ENCODE measurements at regions not wholly inside any gene's neighbourhood (a gene's known extent, or its start where the extent isn't known, plus 50 kb on each side); places are given as distances from the start of the nearest gene placed in this dataset.
"Not testable (repeated sequence)": the region's sequence is repeated elsewhere in the genome, so short reads cannot be mapped to it uniquely, and the experiment has no call there.

DNA sequence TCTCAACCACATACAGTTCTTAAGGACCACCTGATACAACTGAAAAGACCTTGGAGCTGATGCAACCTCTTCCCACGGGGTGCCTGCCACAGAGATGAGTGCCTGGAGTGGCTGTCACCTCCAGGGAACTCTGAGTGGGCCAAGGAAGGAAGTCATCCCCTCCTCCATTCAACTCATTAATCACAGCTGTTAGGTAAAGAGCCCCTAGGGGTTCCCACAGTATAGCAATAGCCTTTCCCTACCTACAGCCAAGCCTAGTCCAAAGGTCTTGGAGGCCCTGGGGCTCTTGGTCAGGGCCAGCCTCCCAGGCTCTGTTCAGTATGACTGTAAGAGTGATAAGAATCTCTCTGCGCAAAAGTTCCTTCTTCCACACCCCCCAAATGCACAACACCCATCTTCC lies 70.4 kb upstream of the NFE2L3 start:
- no peak overlapping the region for H3K4me3 ChIP-seq (replicated peaks; ENCODE audit: low read depth, low read length)
- DNase-seq (ENCODE audit: extremely low read depth, insufficient read length), result no peak
- TF ChIP-seq, protein P1, sequence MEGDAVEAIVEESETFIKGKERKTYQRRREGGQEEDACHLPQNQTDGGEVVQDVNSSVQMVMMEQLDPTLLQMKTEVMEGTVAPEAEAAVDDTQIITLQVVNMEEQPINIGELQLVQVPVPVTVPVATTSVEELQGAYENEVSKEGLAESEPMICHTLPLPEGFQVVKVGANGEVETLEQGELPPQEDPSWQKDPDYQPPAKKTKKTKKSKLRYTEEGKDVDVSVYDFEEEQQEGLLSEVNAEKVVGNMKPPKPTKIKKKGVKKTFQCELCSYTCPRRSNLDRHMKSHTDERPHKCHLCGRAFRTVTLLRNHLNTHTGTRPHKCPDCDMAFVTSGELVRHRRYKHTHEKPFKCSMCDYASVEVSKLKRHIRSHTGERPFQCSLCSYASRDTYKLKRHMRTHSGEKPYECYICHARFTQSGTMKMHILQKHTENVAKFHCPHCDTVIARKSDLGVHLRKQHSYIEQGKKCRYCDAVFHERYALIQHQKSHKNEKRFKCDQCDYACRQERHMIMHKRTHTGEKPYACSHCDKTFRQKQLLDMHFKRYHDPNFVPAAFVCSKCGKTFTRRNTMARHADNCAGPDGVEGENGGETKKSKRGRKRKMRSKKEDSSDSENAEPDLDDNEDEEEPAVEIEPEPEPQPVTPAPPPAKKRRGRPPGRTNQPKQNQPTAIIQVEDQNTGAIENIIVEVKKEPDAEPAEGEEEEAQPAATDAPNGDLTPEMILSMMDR (IDR thresholded peaks at IDR 0.05; ENCODE audit: insufficient read depth, low read length, poor library complexity, severe bottlenecking), result no peak

DNA sequence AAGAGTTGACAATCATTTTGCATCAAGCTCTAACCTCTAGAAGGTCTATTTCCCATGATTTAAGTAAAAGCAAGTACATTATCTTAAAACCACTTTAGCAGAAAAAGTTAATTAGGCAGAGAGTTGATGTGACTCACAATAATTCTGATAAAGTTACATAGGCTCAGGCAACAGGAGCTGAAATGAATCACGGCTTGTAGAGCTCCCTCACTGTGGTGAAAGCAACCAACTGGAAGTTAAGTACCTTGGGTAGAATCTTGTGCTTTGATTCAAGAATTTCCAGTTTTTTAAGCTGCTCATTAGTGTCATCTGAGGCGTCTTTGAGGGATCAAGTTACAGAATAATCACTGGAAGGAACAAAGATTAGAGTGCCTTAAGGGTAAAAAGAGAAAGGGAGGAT lies 68.9 kb upstream of the NFE2L3 start:
- no peaks in the 10 kb centered on the region for H3K36me3 ChIP-seq (ENCODE audit: control insufficient read depth, insufficient read depth, low read length)
- TF ChIP-seq, protein P1 (IDR thresholded peaks at IDR 0.05; ENCODE audit: insufficient read depth, low read length, poor library complexity, severe bottlenecking), result no peak
- DNase-seq (ENCODE audit: extremely low read depth, insufficient read length), result no peak
- no peak overlapping the region for H3K4me3 ChIP-seq (replicated peaks; ENCODE audit: low read depth, low read length)
- no peaks in the 10 kb centered on the region; the same call in 1 of the 2 replicates for H3K27me3 ChIP-seq (replicated peaks; ENCODE audit: control insufficient read depth, insufficient read depth, low read length)

More for the DNA sequence above, 70.4 kb upstream of the NFE2L3 start:
- H3K36me3 ChIP-seq (ENCODE audit: control insufficient read depth, insufficient read depth, low read length), result no peaks in the 10 kb centered on the region
- no peaks in the 10 kb centered on the region; the same call in 1 of the 2 replicates for H3K27me3 ChIP-seq (replicated peaks; ENCODE audit: control insufficient read depth, insufficient read depth, low read length)

DNA sequence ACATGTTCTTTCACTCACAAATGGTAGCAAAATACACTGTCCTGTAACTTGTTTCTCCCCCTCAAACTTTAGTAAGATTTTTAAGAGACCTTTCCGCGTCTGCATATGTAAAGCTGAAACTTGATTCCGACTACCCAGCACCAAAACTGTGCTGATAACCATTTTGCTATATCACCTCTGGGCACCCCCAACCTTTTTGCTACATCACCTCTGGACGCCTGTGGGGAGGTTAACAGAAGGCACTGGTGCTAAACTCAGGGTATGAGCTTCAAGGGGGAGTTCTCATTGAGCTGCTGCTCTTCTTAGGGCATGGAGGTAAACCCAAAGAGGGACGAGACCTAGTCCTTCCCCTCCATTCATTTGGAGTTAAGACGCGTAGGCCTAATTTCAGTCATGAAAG lies 67.6 kb upstream of the NFE2L3 start:
- no peak for DNase-seq (ENCODE audit: extremely low read depth, insufficient read length)
- H3K27me3 ChIP-seq (replicated peaks; ENCODE audit: control insufficient read depth, insufficient read depth, low read length), result no peaks in the 10 kb centered on the region; the same call in 1 of the 2 replicates
- H3K4me3 ChIP-seq (replicated peaks; ENCODE audit: low read depth, low read length), result no peak overlapping the region
- H3K36me3 ChIP-seq (ENCODE audit: control insufficient read depth, insufficient read depth, low read length), result no peaks in the 10 kb centered on the region
- TF ChIP-seq, protein P1 (IDR thresholded peaks at IDR 0.05; ENCODE audit: insufficient read depth, low read length, poor library complexity, severe bottlenecking), result no peak

DNA sequence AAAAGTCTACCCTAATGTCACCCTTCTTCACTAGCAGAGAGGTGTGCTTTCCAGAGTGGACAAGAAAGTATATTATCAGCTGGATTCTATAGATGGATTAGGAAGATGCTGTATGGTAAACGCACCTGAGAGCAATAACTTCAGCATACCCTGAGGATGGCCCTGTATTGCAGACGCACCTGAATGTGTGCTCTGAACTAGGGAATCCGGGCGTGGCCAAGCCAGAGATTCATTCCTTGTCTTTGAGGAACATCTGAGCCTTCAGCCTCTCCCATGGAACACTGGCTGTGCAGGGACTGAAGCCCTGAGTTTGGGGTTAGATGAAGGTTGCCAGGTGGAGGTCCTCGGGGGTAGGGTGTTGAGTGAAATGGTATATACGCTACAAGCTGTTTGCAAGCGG lies 66.2 kb upstream of the NFE2L3 start:
- Histone ChIP-seq H3K4me3 (replicated peaks; ENCODE audit: low read depth, low read length) (no peak overlapping the region), H3K36me3 (ENCODE audit: control insufficient read depth, insufficient read depth, low read length) (no peaks in the 10 kb centered on the region), H3K27me3 (replicated peaks; ENCODE audit: control insufficient read depth, insufficient read depth, low read length) (no peaks in the 10 kb centered on the region)
- DNase-seq (ENCODE audit: extremely low read depth, insufficient read length), result no peak
- TF ChIP-seq, protein P1 (IDR thresholded peaks at IDR 0.05; ENCODE audit: insufficient read depth, low read length, poor library complexity, severe bottlenecking), result no peak

DNA sequence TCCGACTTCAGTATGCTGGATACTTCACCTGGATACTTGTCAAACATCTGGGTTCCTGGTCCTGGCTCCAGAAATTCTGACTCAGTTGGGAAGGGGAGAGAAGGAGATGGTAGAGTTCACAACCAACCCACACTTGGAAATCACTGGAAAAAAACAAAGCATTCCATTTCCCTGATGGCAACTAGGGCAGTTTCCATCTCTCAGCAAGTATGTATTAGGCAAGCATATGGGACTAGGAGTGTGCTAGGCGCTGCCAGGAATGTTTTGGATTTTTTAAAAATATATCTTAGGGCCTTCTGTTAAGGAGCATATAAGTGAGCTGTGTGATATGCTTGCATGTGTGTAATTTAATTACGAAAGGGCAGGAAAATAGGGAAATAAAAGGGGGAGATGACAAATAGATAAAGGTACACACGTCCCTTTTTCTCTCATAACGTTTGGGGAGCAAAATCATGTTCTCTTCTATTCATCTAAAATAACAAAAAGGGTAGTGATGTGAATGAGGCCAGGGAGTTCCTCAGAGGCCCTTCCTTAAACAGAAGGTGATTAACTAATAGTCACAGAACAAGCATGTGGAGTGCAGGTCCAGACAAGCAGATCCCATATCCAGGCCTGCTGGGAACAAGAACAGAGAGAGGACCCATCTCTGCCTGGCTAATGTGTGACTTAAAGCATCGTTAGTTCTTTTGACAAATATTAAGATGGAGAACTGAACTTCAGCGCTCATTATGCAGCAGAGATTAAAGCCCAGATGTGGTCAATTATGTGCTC lies 64.5 kb upstream of the NFE2L3 start:
- Histone ChIP-seq H3K4me3 (replicated peaks; ENCODE audit: low read depth, low read length) (no peak overlapping the region), H3K27me3 (replicated peaks; ENCODE audit: control insufficient read depth, insufficient read depth, low read length) (no peaks in the 10 kb centered on the region), H3K36me3 (ENCODE audit: control insufficient read depth, insufficient read depth, low read length) (no peaks in the 10 kb centered on the region)
- DNase-seq (ENCODE audit: extremely low read depth, insufficient read length), result no peak
- TF ChIP-seq, protein P1 (IDR thresholded peaks at IDR 0.05; ENCODE audit: insufficient read depth, low read length, poor library complexity, severe bottlenecking), result no peak

DNA sequence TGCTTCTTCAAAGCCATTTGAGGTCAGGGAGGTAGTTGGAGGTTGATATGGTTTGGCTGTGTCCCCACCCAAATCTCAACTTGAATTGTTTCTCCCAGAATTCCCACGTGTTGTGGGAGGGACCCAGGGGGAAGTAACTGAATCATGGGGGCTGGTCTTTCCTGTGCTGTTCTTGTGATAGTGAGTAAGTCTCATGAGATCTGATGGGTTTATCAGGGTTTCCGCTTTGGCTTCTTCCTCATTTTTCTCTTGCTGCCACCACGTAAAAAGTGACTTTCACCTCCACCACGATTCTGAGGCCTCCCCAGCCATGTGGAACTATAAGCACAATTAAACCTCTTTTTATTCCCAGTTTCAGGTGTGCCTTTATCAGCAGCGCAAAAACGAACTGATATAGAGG lies 62.5 kb upstream of the NFE2L3 start:
- DNase-seq (ENCODE audit: extremely low read depth, insufficient read length); H3K27me3 ChIP-seq (replicated peaks; ENCODE audit: control insufficient read depth, insufficient read depth, low read length); H3K4me3 ChIP-seq (replicated peaks; ENCODE audit: low read depth, low read length); H3K36me3 ChIP-seq (ENCODE audit: control insufficient read depth, insufficient read depth, low read length): not testable (repeated sequence)

All from GM06990 (cell line).